ENCODE measurements at regions not wholly inside any gene's neighbourhood (a gene's known extent, or its start where the extent isn't known, plus 50 kb on each side); places are given as distances from the start of the nearest gene placed in this dataset.

DNA sequence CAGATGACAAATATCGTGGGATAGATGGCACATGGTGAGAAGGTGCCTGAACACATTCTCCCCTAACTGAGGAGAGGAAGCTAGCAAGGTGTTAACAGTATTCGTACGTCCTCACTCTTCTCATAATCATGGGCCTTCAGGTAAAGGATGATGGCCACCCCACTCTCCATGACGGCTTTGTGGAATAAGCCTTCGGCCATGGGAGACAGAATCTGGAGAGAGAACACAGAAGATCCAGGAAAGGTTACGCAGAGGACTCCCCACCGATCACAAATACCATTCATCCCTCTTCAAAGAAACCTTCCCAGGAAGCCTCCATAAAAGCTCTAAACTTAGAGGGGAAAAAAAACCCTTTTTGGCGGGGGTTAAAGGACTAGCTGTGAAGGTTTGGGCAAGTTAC is 189.9 kb downstream of the BCR start:
- TF ChIP-seq, protein P1, sequence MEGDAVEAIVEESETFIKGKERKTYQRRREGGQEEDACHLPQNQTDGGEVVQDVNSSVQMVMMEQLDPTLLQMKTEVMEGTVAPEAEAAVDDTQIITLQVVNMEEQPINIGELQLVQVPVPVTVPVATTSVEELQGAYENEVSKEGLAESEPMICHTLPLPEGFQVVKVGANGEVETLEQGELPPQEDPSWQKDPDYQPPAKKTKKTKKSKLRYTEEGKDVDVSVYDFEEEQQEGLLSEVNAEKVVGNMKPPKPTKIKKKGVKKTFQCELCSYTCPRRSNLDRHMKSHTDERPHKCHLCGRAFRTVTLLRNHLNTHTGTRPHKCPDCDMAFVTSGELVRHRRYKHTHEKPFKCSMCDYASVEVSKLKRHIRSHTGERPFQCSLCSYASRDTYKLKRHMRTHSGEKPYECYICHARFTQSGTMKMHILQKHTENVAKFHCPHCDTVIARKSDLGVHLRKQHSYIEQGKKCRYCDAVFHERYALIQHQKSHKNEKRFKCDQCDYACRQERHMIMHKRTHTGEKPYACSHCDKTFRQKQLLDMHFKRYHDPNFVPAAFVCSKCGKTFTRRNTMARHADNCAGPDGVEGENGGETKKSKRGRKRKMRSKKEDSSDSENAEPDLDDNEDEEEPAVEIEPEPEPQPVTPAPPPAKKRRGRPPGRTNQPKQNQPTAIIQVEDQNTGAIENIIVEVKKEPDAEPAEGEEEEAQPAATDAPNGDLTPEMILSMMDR (IDR thresholded peaks at IDR 0.05; ENCODE audit: unreplicated experiment in 3 of 3): no peak
- no peaks in the 10 kb centered on the region for H3K4me1 Mint-ChIP-seq
- no peak overlapping the region for H3K27ac Mint-ChIP-seq
- no peaks in the 10 kb centered on the region for H3K36me3 Mint-ChIP-seq (ENCODE audit: low read depth)
- H3K4me3 Mint-ChIP-seq: no peak overlapping the region
- H3K27me3 Mint-ChIP-seq (ENCODE audit: low read depth): peaks cover 27% of the 10 kb centered on the region
- no peaks in the 10 kb centered on the region for H3K9me3 Mint-ChIP-seq

DNA sequence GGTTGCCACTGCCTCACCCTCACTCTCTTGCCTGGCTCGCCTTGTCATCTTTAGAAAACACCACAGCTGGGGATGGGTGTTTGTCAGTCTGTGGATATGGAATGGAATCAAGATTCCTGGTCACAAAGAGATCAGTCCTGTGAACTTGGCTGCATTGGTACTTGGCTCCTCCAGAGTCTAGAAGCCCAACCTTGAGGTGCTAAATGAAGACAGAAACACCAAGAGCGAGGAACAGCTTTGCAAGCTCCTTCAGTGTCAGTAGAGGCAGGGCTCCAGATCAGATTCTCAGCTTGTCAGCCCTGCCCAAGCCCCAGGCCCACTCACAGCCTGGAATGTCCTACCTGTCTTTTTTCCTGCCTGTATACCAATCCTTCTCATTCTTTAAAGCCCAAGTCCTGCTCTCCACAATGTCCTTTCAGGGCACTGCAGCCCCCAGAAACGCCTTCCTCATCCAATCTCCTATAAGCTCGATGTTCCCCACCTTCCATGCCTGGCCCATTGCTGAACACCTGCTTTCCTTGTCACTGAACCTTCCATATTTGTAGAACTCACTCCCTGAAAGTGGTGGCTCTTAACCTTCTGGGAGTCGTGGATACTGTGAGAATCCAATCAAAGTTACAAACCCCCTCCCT is 188.9 kb downstream of the BCR start:
- H3K4me3 Mint-ChIP-seq: no peak overlapping the region
- no peak overlapping the region for H3K27ac Mint-ChIP-seq
- H3K4me1 Mint-ChIP-seq: no peaks in the 10 kb centered on the region
- TF ChIP-seq, protein P1 (IDR thresholded peaks at IDR 0.05; ENCODE audit: unreplicated experiment in 3 of 3): no peak
- peaks cover 27% of the 10 kb centered on the region for H3K27me3 Mint-ChIP-seq (ENCODE audit: low read depth)
- no peaks in the 10 kb centered on the region for H3K36me3 Mint-ChIP-seq (ENCODE audit: low read depth)
- no peaks in the 10 kb centered on the region for H3K9me3 Mint-ChIP-seq
